Retina (tissue), 1 donor: ENCODE measurements at regions not wholly inside any gene's neighbourhood (a gene's known extent, or its start where the extent isn't known, plus 50 kb on each side); places are given as distances from the start of the nearest gene placed in this dataset.
"Not testable (repeated sequence)": the region's sequence is repeated elsewhere in the genome, so short reads cannot be mapped to it uniquely, and the experiment has no call there.

Experiments used
- DNase-seq: peaks from one replicate; pipeline ENCODE4 v3.0.0-alpha.2; 2016

DNA sequence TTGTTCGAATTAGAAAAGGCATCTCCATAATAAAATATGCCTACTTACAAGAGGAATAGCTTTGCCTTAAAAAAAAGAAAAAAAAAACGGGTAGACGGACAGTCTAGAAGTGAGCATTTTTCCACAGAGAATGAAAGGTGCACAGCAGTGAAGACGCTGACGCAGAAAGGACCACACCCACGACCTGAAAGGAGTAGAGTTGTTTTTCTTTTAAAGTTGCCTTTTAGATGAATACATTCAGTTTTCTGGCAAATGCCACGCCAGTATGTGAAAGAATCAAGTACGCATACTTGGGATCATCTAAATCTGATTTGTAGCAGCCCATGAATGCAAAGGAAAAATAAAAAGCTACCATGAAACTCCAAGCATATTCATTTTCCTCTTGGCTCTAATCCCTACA is 809.2 kb upstream of the SOX11 start:
- DNase-seq: no peak

DNA sequence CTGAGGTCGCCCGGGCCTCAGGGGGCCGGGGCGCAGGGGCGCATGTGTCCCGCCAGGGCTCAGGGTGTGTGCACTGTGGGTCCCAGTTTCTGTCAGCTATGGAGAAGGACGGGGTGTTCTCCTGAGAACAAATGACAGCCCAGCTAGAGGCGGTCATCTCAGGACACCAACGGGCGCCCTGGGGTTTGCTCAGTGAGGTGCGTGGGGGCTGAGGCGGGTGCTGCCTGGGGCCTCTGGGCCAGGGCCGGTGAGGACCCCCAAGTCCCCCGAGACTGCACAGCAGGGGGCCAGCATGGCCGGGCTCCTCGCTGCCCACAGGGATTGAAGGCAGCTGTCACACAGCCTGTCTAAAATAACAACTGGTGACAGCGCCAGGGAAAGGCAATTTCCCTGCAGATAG is 808.8 kb upstream of the SOX11 start:
- no peak for DNase-seq

DNA sequence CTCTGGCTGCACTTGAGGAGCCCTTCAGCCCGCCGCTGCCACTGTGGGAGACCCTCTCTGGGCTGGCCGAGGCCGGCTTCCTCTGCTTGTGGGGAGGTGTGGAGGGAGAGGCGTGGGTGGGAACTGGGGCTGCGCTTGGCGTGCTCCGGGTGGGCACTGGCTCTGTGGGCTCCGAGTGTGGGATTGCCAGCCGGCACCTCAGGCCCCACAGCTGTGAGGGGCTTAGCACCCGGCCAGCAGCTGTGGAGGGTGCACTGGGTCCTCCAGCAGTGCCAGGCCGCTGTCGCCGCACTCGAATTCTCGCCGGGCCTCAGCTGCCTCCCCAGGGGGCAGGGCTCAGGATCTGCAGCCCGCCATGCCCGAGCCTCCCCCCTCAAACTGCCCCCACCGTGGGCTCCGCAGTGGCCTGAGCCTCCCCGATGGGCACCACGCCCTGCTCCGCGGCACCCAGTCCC is 808.0 kb upstream of the SOX11 start:
- DNase-seq: no peak

DNA sequence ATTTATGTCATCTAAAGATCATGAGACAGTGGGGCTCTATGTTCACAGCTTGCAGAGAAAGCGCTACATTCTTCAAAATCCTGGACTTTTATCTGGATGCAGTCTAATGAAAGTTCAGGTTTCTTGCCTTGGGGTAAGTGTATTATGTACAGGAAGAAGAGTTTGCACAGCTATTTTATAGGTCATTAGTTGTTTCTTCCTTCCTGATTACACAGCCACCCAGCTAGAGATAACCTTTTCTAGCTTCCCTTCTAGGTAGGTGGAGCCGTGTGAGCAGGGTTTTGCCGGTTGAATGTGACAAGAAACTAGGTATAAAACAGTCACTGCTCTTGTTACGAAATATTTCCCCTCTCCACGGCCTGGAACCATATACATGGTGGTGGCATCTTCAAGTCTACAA is 800.8 kb upstream of the SOX11 start:
- no peak for DNase-seq

DNA sequence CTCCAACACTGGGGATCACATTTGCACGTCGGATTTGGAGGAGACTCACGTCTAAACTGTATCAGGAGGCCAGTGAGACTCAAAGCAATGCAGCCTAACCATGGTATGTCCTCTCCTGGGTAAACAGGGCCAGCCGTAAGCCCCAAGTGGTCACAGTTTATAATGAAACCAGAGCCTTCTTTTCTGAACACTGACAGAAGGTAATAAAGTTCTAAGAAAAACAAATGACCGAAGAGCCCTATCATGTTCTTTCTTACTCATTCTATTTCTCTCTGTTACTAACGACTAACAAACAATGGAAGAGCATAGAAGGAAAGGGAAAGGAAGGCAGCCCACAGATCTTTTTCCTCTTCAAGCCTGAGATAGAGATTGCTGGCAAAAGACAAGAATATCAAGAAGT is 796.8 kb upstream of the SOX11 start:
- DNase-seq: no peak

DNA sequence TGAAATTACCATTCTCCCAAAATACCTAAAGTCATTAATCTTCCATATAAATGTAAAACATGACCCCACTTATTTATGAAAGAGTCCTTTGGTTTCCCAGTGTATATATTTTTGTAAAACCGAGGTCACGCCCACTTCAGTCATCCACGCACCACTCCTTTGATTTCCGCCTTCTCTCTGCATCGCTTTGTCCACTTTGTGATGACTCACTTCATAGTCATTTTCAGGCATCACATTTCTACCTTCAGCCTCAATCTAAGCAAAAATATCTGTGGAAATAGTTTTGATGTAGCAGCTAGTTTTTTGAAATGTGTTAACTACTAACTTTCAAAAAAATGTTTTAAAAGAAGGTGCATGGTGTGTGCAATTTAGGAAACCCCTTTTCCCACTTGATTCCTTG is 793.5 kb upstream of the SOX11 start:
- no peak for DNase-seq

DNA sequence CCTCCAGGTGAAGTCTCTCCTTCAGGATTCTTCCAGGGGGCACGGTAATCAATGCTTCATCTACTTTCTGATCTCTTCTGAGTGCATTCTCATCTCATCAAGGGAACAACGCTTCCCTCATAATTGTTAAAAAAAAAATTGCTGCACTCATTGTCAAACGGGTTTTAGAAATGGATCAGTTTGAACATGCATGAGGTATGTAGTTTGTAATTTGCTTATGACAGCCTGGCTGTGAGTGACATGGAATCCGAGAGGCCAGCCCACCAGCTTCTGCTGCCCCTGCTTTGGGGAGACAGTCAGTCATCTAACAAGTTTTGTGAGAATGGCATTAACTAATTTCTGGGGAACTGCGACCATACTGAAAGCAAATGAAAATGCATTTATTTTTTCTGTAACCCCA is 791.9 kb upstream of the SOX11 start:
- no peak for DNase-seq

DNA sequence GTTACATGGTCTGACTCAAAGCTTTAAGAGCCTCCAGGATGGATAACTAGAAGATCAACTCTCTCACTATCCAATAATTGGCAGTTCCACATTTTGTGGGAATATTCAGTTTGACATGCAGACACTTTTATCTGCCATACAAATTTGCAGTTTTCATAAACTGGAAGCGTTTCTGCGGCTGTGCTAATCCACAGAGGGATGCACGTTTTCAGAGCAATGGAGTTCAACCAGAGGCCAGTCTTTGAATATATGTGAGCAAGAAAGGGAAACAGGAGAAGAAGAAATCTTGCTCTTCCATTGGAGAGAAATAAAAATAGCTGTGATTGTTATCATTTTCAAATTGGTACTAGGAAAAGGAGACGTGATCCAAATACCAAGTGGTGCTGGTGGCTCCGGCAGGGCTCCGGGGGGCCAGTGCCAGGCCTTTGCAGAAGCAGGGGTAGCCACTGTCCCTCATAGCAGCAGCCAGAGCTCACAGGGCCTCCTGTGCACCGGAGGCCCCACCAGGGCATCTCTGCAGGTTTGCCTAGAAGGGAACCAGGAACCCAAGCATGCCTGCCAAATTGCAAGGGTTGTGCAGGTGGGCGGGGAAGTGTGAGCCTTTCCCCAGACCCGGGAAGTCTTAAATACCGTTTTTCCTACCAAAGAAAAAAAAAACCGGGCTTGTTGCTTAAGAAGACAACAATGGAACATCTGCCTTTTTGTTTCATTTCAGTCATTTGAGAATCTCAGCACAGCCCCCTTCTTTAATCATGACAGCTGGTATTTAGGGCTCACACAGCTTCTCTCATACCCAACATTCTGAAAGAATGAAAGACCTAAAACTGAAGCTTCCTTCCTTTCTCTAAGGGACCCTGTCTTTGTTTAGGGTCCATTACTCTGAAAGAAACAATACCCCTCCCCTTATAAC is 791.1 kb upstream of the SOX11 start:
- DNase-seq: peak; percentile 58

DNA sequence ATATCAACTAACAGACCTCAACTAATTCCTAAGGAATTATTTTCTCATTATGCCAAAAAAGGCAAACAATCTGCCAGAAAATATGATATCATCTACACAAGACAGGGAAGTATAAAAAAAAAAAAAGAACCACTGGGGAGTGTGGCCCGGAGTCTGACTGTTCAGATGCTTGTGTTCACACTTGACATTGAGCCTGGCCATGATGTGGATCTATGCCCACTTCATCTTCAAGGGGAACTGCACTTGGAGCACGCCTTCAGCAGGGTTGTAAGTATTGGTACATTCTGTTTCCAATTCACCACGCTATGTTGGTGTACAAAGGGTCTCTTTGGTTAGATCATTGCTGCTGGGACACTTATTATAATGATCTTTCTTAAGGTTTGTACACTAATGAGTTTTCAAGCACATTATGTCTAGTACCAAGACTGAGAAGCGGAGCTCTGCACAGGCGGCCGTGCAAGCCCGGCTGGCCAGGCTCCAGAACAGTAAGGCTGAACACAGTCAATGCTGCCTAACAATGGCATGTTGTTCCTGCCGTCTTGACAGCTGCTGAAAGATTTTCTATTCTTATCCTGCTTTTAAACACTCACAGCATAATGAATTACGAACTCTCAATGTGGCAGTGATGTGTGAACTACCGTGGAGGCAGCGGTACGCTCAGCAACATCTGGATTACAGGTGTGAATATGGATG is 788.4 kb upstream of the SOX11 start:
- peak; percentile 39 for DNase-seq

DNA sequence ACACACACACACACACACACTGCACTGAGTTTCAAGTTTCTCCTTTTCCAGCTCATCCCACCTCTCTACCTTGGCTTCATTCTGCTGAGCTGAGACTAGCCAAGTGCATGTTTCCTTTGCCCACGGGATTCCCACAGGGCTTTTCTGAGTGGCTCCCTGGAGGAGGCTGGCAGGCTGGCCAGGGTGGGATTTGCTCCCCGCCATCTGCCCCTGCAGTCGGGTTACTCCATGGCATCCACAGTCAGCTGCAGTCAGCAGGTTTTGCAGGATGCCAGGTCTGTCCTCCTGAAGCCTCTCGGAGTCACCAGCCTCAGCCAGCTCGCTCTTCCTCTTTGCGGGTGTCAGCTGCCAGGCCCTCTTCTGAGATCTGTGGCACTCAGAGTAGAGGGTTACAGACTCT is 783.7 kb upstream of the SOX11 start:
- no peak for DNase-seq

DNA sequence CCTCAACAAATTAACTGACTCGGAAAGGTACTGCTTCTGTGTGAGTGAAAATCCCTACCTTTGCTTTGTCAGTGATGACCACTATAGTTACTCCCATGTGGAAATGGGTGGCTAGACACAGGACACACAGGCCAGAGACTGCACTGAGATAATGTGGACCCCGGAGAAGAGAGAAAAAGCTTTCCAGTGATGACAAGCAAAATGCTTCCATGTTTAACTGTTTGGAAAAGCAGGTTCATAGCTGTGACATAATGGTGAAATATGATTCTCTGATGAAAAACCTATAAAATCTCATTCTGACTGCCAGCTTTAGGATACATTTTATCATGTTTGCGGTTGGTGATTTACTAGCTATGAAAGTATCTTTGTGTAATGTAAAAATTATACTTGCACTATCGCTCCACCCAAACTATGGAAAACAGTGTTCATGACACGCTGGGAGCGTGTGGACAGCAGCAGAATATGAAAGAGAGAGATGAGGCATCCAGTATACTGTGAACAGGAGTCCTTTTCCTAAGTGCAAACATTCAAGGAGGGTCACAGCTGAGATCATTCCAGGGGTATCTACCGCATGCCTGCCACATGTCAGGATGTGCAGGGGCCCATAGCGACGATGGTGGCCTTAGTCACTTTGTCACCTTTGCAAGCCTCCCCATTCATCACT is 782.7 kb upstream of the SOX11 start:
- no peak for DNase-seq

DNA sequence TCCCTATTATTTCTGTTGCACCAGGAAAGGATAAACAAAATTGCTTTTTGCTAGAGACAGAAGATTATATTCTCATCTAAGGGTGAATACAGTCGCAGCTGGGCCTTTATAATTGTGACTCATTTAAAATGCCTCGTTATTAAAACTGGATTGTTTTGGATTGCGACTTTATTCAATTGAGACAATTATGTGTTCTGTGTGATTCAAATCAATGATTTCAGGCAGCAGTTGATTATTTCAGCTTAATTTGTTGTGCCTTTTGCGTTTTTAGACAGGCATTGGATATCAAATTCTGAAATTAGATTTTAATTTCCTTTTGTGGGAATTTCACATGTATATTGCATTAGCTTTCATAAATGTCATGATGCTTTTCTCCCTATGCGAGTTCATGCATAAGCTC is 778.1 kb upstream of the SOX11 start:
- DNase-seq: no peak

DNA sequence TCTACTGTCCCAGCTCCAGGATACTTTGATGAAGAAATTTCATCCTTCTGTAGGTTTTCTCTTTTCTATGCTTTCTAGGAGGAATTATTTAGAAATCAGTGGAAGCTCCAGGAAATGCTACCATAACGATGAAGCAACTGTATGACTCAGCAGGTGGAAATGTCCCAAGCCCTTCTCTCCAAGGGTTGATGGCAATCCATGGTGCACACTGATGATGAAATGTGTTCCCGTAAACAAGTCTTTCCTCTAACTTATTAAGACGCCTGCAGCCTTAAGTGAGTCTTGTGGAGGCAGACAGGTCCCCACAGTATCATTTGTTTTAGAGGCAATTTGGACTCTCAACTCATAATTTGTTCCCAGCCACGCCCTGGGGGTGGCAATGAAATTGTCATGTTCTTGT is 777.6 kb upstream of the SOX11 start:
- no peak for DNase-seq

DNA sequence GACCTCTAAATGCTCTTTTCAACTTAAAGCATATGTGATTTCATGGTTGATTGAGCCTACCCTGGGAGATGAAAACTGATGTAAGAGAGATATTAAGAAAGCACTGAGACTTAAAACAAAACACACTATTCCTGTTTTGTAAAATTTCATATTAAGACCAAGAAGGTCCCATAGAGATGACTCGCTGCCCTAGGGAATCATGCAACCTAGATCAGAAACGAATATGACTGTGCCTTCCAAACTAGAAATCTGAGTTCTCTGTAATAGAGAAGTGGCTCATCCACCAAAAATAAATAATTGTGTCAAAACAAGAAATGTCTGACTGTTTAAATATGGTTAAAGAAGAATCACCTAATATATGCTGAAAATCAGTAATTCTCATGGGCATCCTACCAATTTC is 776.8 kb upstream of the SOX11 start:
- DNase-seq: no peak

DNA sequence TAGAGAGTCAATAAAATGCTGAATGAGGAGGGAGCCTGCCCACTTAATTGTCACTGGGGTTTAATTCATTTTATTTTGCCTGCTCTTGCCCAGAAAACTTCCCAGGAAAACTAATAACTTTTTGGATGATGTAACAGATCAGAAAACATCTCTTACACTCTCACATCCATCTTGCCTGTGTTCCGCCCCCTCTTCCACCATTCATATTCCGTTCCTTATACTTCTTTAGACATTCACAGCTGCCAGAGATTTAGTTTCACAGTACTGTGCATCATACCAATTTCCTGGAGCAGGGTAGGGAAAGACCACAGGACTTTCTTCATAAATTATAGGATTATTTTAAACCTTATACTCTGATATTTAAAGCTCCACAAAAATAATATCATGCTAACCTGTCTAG is 776.1 kb upstream of the SOX11 start:
- no peak for DNase-seq

DNA sequence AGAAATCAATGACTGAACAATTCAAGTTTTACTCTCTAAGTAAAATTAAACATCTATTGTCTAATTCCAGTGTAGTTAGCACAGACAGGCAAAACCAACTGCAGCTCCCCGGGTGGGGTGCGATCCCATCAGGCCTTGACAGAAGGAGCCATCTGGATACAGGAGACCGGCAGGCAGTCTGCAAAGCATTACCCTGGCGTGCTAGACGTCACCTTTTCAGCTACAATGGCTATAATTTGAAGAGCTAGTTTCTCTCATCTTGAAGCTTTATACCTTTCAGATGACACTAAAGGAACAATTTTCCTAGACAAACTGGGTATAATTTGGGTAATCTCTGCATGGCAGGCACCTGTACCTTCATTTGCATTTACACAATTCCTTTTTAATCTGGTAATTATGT is 761.5 kb upstream of the SOX11 start:
- no peak for DNase-seq

DNA sequence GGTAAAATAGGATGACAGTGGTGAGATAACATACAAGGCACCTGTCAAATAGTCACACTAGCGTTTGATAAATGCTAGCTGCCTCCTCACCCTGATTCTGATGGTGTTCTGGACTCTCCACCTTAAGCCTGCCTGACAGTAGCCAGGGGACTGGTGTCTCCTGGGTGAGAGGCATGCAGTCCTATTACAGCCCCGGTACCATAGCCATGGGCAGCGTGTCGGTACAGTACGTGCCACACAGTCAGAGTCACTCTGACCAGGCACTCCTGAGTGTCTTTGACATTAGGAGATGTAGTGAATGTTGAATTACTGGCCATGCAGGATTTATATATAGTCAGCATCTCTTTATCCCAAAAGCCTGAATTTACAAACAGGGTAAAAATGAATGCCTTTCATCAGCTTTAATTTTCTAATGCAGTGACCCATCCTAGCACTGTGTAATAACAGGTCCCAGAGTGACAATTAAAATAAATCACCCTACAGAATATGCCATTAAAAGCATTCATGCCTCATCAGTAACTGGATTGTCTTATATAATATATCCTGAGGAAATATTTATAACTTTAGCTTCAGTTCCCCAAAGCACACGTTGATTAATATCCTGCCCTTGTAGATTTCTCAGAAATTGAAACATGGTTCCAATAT is 760.3 kb upstream of the SOX11 start:
- DNase-seq: no peak

DNA sequence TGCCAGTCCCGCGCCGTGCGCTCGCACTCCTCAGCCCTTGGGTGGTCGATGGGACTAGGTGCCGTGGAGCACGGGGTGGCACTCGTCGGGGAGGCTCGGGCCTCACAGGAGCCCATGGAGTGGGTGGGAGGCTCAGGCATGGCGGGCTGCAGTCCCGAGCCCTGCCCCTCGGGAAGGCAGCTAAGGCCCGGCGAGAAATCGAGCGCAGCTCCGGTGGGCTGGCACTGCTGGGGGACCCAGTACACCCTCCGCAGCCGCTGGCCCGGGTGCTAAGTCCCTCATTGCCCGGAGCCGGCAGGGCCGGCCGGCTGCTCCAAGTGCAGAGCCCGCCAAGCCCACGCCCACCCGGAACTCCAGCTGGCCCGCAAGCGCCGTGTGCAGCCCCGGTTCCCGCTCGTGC is 756.9 kb upstream of the SOX11 start:
- not testable (repeated sequence) for DNase-seq

DNA sequence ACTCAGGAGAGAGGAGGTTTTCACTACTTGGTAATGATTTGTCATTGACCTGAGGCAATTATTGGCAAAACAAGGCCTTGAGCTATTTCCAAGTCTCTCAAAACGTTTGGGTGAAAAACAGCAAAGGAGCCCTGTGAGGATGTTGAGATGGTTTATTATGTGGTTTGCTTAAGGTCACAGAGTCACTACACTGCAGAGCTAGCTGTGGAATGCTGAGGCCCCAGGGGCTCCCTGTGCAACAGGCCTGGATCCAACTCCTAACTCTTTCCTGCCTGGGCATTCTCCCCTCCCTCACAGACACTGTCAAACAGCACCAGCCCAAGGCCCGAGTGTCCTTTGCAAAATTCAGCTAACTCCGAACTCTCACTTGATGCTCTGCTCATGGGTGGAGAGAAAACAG is 754.6 kb upstream of the SOX11 start:
- peak; percentile 9 for DNase-seq

DNA sequence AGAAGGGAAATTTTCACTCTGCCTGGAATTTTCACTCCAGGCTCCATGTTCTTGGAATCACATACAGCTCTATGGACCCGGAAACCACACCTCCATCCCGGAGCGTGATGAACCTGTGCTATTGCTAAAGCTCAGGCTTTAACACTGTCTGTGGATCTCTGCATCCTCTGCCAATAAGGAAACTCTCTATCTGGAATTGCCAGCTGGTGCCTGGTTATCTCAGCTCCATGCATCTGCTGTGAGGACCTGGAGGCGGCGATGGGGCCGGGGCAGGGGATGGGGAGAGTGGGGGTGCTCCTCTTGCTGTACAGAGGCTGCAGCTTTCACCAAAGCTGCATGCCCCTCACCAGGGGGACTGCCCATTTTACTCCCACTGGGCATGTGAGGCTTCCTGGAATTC is 754.0 kb upstream of the SOX11 start:
- no peak for DNase-seq

DNA sequence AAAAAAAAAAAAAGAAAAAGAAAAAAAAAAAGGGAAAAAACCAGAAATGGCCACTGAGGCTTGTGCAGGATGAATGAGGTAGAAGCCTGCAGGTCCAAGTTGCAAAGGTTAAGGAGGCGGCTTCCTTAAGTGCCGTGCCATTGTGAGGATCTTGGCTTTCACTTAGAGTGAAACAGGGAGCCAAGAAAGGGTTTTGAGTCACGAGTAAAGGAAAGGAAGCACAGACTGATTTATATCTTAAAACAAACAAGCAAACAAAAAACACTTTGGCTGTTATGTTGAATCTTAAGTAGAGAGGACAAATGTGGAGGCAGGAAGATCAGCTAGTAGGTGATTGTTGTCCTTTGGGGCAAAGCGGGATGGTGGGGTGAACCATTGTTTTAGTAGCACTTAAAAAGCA is 749.7 kb upstream of the SOX11 start:
- DNase-seq: no peak

DNA sequence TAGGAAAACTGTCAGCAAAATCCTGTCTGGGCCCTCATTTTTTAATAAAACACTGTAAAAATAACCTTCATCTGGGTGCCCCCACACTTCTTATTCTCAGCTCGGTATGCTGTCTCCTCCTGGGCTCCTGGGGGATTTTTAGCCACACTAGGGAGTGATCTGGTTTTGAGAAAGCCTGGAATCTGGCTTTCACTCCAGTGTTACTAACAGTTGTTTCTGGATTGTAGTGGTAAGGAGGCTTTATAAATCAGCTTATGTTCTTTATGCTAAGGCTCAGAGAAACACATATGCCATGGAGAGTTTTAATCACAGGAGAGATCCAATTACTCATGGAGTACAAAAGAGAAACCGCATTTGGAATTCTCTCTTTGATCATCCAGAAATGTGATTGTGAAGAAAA is 744.3 kb upstream of the SOX11 start:
- DNase-seq: no peak

DNA sequence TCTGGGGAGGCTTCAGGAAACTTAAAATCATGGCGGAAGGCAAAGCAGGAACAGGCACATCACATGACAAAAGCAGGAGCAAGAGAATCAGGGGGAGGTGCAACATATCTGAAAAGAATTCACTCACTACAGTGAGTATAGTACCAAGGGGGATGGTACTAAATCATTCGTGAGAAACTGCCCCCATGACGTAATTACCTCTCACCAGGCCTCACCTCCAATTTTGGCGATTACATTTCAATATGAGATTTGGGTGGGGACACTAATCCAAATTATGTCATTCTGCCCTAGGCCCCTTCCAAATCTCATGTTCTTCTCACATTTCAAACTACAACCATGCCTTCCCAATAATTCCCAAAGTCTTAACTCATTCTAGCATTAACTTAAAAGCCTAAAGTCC is 740.8 kb upstream of the SOX11 start:
- no peak for DNase-seq
